Adipocyte (in vitro differentiated cells): ENCODE measurements at regions not wholly inside any gene's neighbourhood (a gene's known extent, or its start where the extent isn't known, plus 50 kb on each side); places are given as distances from the start of the nearest gene placed in this dataset.

Experiments used
- DNase-seq: peaks from one replicate; pipeline ENCODE4 v3.0.0-alpha.2; 2015; ENCODE audit warnings: low read depth
- H3K27me3 ChIP-seq: replicated peaks from 2 replicates; pipeline ENCODE4 v1.7.0; 2013; ENCODE audit warnings: mild to moderate bottlenecking, low read length, moderate library complexity; ENCODE audit not compliant: control insufficient read depth, insufficient read depth
- H3K36me3 ChIP-seq: 2 replicates; pipeline ENCODE4 v1.7.0; 2013; ENCODE audit warnings: low read length, mild to moderate bottlenecking, moderate library complexity; ENCODE audit not compliant: control insufficient read depth, insufficient read depth, severe bottlenecking
- H3K4me1 ChIP-seq: 2 replicates; pipeline ENCODE4 v1.7.0; 2013; ENCODE audit warnings: mild to moderate bottlenecking, low read length, moderate library complexity; ENCODE audit not compliant: control insufficient read depth, insufficient read depth
- H3K4me3 ChIP-seq: 2 replicates; pipeline ENCODE4 v1.7.0; 2013; ENCODE audit warnings: mild to moderate bottlenecking, low read length, moderate library complexity
- H3K9ac ChIP-seq: 2 replicates; pipeline ENCODE4 v1.7.0; 2013; ENCODE audit warnings: mild to moderate bottlenecking, low read length, moderate library complexity
- H3K9me3 ChIP-seq: 2 replicates; pipeline ENCODE4 v1.7.0; 2013; ENCODE audit warnings: mild to moderate bottlenecking, low read length, moderate library complexity; ENCODE audit not compliant: control insufficient read depth

DNA sequence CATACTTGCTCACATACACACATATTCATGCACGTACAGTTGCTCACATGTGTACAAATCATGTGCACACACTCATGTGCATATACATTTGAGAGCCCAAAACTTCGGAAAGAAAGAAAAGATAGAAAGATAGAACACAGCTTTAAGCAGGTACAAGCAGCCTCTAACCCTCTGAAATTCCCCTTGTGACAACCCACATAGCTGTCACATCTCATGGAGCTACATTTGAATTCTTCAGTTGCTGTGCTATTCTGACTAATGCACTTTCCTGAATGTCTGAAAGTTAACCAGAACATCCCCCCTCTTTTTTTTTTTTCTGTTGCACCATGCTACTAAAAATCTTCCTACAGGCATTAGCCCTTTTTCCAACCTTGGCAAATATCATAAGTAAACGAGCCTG lies 51.9 kb upstream of the KCNA5 start:
- no peak overlapping the region for H3K9ac ChIP-seq
- H3K36me3 ChIP-seq = no peaks in the 10 kb centered on the region
- no peaks in the 10 kb centered on the region for H3K27me3 ChIP-seq
- peaks cover 16% of the 10 kb centered on the region for H3K4me1 ChIP-seq
- H3K4me3 ChIP-seq = no peak overlapping the region
- no peak for DNase-seq
- H3K9me3 ChIP-seq = no peaks in the 10 kb centered on the region

GRCh38 chr12:4992871-4993270 lies 50.8 kb upstream of the KCNA5 start:
- Histone ChIP-seq H3K4me1 (peaks cover 16% of the 10 kb centered on the region), H3K27me3 (no peaks in the 10 kb centered on the region), H3K36me3 (no peaks in the 10 kb centered on the region), H3K9ac (no peak overlapping the region), H3K9me3 (no peaks in the 10 kb centered on the region), H3K4me3 (no peak overlapping the region)
- peak; percentile 53 for DNase-seq
